ENCODE measurements at regions not wholly inside any gene's neighbourhood (a gene's known extent, or its start where the extent isn't known, plus 50 kb on each side); places are given as distances from the start of the nearest gene placed in this dataset.

DNA sequence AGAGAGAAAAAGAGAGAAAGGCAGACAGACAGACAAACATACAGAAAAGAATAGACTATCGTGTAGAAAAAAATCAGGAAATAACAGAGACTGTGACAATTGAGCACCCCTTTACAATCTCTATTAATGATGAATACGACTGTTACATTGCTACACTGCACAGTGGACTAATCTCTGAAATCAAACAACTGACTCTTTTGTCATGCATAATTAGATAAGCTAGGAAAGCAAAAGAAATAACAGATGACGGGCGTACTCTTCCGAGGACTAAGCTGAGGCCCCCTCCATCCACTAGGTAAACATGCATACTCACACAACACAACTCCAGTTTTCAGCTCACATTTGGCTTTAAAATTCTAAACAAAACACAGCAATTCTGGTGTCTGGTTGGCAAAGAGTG is 267.0 kb downstream of the NOL4 start:
- no peak for DNase-seq (ENCODE audit: low read depth in 2 of 2)

DNA sequence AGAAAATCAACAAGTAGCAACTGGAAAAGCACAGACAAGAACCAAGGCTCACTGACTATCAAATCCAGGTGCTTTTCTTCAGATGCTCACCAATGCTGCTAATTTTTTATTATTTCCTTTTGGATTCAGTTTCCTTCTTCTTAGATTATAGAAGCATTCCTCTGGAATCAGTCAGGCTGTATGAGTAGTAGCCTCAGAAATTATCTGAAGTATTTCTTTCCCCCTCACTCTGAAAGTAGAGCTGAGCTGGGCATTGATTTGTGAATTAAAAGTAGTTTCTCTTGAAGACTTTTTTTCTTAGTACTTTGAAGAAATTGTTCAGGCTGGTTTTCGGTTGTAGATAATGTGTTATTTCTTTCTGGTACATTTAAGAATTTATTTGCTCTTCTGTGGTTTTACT is 273.7 kb downstream of the NOL4 start:
- DNase-seq (ENCODE audit: low read depth in 2 of 2), result no peak

DNA sequence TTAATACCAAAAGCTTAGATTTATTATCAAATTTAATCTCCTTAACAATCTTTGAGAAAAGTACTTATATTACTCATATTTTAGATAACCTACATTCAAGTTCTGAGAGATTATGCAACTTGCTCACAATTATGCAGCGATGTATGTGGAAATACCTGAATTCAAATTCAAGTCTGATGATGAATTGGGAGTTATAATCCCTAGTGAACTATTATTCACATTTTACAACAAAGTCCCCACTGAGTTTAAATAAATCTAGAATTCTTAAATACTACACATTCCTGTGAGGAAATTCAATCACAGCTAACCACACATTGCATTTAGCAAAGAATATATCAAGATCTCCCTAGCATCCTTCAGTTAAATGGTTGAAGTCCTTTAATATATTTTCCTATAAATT is 278.4 kb downstream of the NOL4 start:
- no peak for DNase-seq (ENCODE audit: low read depth in 2 of 2)

DNA sequence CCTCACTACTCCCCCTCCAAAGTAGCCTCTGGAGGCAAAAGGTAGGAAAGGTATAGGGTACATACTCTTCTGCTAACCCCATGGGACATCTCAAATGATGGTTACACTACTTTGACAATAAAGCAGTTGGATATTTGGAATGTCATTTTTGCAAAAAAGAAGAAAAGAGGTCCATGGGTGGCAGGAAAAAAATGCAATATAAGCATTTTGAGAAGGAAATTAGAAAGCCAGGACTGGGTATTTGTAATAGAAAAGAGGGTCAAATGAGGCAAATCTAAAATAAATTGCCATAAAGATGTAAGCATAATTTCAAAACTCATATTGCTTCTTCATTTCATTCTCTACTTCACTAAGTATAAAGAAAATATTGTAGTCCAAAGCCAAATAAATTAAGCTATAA is 280.2 kb downstream of the NOL4 start:
- no peak for DNase-seq (ENCODE audit: low read depth in 2 of 2)

DNA sequence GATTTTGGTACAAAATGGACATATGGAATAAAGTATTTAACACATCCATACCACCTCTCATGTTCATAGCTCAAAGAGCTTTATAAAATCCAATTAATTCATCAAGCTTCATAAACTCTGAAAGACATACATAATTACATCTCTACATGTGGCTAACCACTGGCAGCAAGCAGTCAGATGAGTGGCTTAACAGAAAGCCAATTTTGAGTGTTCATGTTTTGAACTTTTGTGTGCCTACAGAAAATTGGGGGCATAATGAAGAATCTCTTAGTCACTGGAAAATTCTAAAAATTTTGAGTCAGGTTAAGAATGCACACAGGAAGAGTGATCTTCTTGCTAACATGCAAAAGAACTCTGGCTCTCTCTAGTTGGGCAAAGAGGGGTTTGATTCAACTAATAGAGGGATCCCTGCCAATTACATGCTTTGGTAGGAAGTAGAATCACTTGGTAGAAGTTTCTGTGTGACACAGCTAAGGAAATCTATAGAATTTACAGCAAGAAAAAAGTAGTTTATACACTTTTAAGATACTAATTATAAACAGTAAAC is 287.4 kb downstream of the NOL4 start:
- no peak for DNase-seq (ENCODE audit: low read depth in 2 of 2)

DNA sequence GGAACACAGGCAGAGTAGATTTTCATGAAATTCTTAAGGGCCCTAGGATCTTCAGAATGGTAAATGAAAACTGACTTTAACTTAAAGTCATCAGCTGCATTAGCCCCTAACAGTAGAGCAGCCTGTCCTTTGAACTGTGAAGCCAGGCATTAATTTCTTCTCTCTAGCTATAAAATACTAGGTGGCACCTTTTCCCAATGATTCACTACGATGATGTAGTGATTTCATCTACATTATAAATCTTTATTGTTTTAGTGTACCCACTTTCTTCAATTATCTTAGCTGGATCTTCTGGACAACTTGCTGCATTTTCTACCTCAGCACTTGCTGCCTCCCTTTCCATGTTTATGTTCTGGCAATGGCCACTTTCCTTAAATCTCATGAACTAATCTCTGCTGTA is 290.5 kb downstream of the NOL4 start:
- DNase-seq (ENCODE audit: low read depth in 2 of 2), result no peak

DNA sequence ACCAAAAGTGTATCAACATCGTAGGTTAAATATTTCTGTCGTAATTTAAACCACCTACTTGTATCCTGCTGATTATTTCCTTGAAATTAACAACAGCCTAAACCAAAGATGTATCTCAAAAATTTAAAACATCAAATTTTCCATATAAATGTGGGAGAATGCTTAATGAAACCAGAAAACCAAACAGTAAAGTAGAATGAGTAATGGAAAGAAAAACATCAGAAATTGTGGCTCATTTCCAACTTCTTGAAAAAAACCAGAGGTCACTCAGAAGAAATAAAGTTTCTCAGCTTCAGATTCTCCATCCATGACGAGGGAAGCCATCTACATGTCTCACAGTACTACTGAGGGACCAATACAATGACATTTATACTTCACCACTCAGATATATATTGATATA is 296.5 kb downstream of the NOL4 start:
- DNase-seq (ENCODE audit: low read depth in 2 of 2), result no peak

DNA sequence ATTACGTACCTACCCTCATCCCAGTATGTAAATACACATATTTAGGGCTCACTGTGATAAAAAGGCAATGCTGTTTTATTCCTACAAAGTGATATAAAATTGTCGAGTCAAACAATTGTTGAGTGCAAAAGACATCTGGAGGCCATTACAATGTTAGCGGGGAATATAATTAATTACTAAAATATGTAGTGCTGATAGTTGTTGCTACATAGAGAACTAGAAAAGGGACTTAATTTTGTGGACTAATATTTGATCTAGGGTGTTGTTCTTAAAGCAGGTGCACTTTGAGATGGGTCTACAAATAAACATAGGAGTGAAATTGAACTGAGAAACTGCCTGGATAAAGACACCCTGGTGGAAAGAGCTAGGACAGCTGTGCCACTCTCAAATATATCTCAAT is 300.1 kb downstream of the NOL4 start:
- no peak for DNase-seq (ENCODE audit: low read depth in 2 of 2)

DNA sequence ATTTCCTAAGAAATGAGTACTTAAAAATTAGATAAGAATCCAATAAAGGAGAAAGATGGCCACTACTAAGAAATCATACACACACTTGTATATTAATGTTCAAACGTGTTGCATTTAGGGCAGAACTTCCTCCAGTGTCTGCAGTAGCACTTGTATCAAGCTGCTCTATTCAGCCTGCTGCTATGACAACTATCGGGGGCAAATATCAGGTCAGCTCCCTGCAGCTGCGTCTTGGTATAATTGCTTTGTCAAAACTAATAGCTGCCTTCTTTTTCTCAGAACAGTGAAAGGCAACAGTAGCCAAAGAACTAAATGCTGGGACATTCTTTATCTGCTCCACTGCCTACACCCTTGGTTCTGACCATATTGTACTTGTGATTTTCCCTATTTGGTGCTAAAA is 300.7 kb downstream of the NOL4 start:
- no peak for DNase-seq (ENCODE audit: low read depth in 2 of 2)

DNA sequence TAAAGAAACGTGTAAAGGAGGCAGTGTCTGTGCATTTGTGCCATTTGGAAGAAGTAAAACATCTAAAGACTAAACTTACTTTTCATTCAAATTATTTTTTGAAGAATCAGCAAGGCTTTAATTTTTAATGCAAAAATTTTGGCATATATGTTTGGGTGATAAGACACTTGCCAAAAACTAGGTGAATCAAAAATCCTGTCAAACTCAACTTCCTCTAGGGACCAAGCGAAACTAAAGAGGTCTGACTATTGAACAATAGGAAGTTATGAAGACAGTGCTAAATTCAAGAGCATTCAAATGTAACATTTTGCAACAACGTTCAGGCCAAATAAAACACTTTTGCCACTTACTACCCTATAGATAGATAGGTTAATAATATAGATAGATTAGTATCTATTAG is 306.1 kb downstream of the NOL4 start:
- no peak for DNase-seq (ENCODE audit: low read depth in 2 of 2)

DNA sequence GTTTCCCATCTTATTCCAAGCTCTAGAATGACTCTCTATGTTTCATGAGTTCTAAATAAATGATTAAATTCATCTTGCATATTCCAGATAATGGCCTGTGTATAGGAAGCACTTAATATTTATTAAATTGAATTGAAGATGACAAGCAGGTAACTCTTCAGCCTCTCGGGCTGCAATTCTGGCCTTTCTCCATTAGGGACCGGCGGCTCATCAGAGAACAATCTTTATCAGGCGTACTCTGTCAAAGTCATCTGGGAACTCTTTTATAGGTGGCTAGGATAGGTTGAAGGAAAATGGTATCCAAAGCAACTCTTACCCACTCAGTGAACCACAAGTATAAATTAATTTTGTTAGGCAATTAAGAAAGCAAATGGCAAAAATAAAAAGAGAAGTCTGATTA is 308.5 kb downstream of the NOL4 start:
- DNase-seq (ENCODE audit: low read depth in 2 of 2), result no peak

DNA sequence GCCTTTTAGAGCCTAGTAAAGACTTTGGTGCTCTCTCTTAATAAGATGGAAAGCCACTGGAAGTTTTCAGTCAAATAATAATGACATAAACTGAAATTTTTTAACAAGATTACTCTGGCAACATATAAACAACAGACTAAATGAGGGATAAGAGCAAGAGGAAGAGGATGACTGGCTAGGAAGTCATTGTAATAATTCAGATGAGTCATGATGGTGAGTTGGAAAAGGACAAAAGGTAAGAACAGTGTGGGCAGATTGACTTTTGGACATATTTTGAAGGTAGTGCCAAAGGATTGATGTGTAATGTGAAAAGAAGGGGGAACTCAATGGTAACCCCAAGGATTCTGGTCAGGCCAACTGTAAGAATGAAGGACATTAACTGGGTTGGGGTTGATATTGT is 310.3 kb downstream of the NOL4 start:
- no peak for DNase-seq (ENCODE audit: low read depth in 2 of 2)

DNA sequence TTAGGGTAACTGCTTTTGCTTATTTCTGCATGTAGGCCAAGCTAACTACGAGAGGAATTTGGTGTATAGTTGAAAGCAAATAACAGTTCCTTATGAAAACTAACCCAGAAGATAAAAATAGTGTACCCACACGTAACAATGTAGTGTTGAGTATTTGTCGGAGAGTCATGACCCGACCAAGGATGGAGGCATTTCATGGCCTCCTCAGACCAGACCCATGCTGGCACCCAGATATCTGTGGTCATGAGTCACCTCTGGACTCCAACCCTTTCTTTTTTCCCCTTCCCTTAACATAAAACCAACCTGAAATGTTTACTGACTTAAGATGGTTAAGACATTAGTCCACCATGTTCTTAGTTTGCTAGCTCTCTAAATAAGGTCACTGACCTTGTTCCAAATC is 318.7 kb downstream of the NOL4 start:
- no peak for DNase-seq (ENCODE audit: low read depth in 2 of 2)

DNA sequence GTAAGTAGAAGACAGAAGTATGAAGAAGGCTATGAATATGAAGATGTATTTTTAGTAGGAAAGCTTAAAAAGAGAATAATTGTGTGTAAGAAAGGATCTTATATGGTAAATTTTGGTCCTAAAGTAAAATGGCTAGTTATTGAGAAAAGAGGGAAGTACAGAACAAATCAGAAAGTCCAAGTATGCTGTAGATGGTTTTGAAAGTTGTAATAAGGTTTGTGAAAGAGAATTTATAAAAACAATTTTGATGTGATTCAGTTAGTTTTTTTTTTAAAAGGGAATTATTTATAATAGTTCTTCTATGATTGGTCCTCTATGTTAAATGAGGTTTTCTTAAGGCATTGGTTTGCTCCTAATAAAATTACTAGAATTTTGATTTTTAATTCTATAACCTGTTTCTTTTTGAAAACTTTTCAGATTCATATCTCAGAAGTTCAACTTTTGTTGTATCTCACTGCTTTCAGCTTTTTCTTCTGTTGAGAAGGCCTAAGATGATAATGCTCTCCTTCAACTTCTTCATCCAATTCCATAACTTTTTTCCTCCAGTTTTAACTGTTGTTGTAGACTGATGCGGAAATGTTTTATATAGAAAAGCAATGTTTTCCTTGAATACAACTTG is 322.7 kb downstream of the NOL4 start:
- DNase-seq (ENCODE audit: low read depth in 2 of 2), result no peak

DNA sequence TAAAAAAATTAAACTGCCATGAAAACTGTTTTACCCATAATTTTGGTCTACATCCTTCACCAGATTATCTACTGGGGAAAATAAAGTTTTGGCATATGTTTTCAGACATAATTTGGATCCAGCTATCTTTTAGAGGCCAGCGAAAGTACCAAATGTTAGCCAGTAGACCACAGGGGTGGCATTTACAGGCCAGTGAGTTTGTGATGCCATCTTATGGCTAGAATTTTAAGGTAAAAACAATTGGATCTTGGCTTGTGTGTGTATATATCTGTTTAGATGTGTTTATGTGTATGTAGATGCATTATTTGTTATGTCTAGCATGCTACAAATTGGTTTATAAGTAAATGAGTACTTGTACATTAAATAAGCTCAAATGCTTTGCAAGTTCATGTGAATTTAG is 322.6 kb downstream of the ASXL3 start:
- DNase-seq (ENCODE audit: low read depth in 2 of 2), result no peak

DNA sequence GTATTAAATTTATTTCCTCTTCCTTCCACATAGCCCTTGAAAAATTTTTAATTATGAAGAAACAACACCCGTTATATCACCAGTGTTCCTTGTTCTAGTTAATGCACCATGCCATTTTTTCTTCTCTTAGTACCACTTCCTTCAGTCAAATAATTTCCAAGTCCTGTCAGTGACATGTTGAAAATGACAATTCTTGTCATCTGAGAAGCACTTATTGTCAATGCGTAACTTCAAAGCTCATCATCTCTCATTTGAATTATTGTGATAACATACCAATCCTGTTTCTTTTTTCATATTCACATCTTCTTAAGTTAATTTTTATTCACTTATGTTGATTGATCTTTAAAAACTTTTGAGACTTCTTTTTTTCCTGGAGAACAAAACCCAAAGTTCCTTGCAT is 320.4 kb downstream of the ASXL3 start:
- no peak for DNase-seq (ENCODE audit: low read depth in 2 of 2)

DNA sequence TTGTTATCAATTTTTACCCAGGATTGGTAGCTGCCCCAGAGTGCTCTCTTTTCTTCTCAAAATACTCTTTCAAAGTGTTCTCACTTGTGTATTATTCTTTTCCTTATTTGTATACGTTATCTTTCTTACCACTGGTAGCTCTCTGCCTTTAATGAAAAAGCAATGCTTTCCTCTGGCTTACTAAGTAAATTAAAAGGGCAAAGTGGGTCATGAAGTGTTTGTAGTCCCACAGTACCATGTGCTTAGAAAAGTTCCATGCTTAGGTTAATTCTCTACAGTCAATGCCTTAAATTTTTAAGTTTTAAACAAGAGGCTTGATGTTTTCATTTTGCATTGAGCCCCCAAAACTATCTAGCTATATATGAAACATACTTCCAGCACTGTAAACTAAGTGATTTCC is 300.2 kb downstream of the ASXL3 start:
- no peak for DNase-seq (ENCODE audit: low read depth in 2 of 2)

DNA sequence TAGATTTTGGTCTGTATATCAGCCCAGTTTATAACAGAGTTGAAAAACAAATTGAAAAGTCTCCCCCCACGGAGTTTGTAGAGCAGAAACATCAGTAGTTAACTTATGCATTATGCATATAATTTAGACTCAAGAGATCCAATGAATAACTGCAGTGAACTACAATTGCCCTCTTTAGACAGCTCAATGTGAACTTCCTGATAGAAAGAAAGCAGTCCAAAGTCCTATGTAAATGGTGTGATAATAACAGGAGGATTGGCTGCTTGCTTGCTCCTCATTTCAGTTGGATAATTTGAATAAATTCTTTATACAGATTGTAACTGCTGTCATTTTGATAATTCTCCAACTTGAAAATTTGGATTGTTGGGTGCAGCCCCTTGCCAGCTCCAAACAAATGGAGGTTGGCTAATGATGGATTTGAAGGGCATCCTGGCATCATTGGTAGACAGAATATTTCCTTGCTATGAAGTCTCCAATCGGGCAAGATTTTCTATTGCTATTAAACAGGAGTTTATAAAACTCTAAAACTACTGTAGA is 297.1 kb downstream of the ASXL3 start:
- no peak for DNase-seq (ENCODE audit: low read depth in 2 of 2)

DNA sequence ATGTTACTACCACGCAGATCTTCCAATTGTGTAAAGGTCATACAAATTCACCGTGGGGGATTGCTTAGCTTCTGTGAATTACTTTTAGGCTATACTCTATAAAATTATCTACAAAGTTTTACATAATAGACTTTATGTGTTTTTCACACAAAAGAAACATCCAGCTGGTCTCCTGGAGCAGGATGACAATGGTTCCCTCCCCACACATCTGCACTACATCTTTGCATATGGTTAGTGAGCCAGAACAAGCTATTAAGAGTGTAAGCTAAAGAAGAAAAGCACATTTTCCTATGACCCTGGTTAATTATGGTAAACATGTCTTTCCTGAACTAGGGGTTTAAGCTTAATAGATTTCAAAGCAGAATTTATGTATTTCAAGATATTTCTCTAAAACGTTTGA is 295.1 kb downstream of the ASXL3 start:
- DNase-seq (ENCODE audit: low read depth in 2 of 2), result no peak

DNA sequence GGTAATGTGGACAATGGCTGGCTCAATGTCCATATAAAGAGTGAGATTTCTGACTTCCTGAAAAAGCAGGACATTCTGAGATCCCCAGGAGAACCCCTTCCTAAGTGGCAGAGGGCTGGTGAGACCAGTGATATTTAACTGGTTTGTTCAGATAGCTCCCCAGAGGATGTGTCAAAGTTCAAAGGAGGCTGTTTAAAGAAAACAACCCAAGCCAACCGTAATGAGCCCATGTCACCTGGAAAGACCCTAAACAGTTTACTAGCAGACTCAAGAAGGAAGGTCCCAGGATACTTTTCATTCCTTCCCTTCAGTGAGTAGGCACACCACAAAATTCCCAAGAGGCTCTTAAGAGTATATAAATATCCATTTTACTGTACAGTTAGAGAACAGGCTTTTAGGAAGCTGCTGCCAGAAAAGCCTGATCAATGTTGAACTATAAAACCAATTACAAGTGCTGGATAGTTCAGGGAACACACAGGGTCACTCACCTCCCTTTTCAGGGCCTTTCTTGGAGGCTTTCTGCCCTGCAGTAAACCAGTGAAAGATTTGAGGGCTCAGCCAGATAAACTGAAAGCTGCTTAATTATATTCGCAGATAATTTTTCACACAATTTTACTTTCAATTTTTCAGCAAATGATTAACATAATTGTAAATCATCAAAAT is 293.5 kb downstream of the ASXL3 start:
- no peak for DNase-seq (ENCODE audit: low read depth in 2 of 2)

DNA sequence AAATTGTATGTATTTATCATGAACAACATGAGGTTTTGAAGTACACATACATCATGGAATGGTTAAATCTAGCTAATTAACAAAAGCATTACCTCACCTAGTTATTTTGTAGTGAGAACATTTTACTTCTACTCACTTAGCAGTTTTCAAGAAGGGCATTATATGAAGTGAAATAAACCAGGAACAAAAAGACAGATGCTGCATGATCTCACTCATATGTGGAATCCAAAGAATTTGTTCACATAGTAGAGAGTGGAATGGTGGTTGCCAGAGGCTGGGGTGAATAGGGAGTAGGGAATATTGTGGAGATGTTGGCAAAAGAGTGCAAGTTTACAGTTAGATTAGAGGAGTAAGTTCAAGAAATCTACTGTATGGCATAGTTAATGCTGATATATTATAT is 292.0 kb downstream of the ASXL3 start:
- no peak for DNase-seq (ENCODE audit: low read depth in 2 of 2)

DNA sequence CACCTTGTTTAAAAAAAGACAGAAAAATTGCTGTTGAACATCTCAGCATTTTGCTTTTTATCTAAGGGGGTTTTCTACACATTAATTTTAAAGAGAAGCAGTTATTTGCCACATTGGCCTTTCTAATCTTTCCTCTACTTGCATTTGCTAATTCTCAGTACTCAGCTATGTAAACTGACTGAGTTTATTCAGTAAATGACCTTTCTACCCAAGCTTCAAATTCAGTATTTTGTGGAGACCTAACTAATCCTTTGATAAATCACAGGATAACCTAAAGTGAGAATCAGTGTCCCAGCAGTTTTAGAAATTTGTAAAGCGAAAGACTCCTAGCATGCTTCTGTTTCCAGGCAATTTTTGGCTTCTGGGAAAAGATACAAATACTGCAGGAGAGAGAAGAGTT is 288.4 kb downstream of the ASXL3 start:
- DNase-seq (ENCODE audit: low read depth in 2 of 2), result no peak

DNA sequence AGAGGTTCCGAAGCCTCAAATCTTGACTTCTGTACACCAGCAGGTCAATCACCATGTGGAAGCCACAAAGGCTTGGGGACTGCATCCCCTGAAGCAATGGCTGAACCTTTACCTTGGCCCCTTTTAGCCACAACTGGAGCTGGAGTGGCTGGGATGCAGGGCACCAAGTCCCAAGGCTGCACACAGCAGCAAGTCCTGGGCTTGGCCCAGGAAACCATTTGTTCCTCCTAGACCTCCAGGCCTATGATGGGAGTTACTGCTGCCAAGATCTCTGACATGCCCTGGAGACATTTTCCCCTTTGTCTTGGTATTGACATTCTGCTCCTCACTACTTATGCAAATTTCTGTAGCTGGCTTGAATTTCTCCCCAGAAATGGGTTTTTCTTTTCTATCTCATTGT is 285.9 kb downstream of the ASXL3 start:
- no peak for DNase-seq (ENCODE audit: low read depth in 2 of 2)

DNA sequence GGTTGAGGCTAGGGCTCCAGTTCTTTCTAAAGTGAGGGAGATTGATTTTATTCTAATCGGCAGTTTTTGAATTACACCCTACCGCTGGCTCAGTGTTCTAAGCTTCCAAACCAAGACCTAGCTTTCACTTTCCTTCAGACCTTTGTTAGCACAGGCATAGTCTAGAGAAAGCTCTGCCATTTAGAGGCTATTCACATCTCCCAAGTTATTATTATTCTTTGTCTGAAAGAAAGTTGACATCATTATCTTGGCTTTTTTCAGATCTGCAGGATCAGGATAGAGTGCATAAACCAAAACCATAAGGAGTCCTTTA is 276.8 kb downstream of the ASXL3 start:
- DNase-seq (ENCODE audit: low read depth in 2 of 2), result no peak
